GM23338 (cell line): ENCODE measurements at regions not wholly inside any gene's neighbourhood (a gene's known extent, or its start where the extent isn't known, plus 50 kb on each side); places are given as distances from the start of the nearest gene placed in this dataset.

Experiments
- ATAC-seq: fragments of 200-7000 bp; cut with Tn5 transposase; 3 replicates; pipeline ENCODE4 v1.9.1; 2020
- DNase-seq: peaks from one replicate; pipeline ENCODE4 v3.0.0-alpha.2; 2015; ENCODE audit warnings: low spot score
- H2AFZ ChIP-seq: fragments of 200-600 bp; sonication (generic); 2 replicates; pipeline ENCODE4 v1.8.0; 2016; ENCODE audit warnings: antibody characterized with exemption, mild to moderate bottlenecking, moderate library complexity
- H3F3A ChIP-seq: fragments of 200-600 bp; sonication (generic); replicated peaks from 2 replicates; pipeline ENCODE4 v1.8.0; 2017; ENCODE audit warnings: antibody characterized with exemption, mixed run types, low read depth
- H3K27ac ChIP-seq: fragments of 200-600 bp; sonication (generic); 2 replicates; pipeline ENCODE4 v1.6.1; 2016; ENCODE audit warnings: low read depth
- H3K27me3 ChIP-seq: fragments of 200-600 bp; sonication (generic); 2 replicates; pipeline ENCODE4 v1.8.0; 2016; ENCODE audit warnings: mild to moderate bottlenecking, mixed run types, moderate library complexity; ENCODE audit not compliant: insufficient read depth
- H3K36me3 ChIP-seq: fragments of 200-600 bp; sonication (generic); 2 replicates; pipeline ENCODE4 v1.8.0; 2016; ENCODE audit warnings: mild to moderate bottlenecking; ENCODE audit not compliant: insufficient read depth
- H3K4me1 ChIP-seq: fragments of 200-600 bp; sonication (generic); 2 replicates; pipeline ENCODE4 v1.8.0; 2016; ENCODE audit warnings: mild to moderate bottlenecking, moderate library complexity; ENCODE audit not compliant: insufficient read depth
- H3K4me2 ChIP-seq: fragments of 200-600 bp; sonication (generic); 2 replicates; pipeline ENCODE4 v1.7.1; 2017; ENCODE audit warnings: mixed run types
- H3K4me3 ChIP-seq: fragments of 200-600 bp; sonication (generic); 2 replicates; pipeline ENCODE4 v1.6.1; 2016; ENCODE audit warnings: mixed run types
- H3K79me2 ChIP-seq: fragments of 200-600 bp; sonication (generic); replicated peaks from 2 replicates; pipeline ENCODE4 v1.8.0; 2017; ENCODE audit warnings: mild to moderate bottlenecking; ENCODE audit not compliant: insufficient read depth
- H3K9me2 ChIP-seq: fragments of 200-600 bp; sonication (generic); 2 replicates; pipeline ENCODE4 v1.8.0; 2017; ENCODE audit not compliant: insufficient read depth
- H4K20me1 ChIP-seq: fragments of 200-600 bp; sonication (generic); replicated peaks from 2 replicates; pipeline ENCODE4 v1.8.0; 2017; ENCODE audit warnings: mild to moderate bottlenecking; ENCODE audit not compliant: insufficient read depth
- H3K27ac Mint-ChIP-seq: 2 replicates; pipeline ENCODE4 v1.8.0; 2020; ENCODE audit warnings: inconsistent platforms, mild to moderate bottlenecking, moderate library complexity, mixed read lengths
- H3K27me3 Mint-ChIP-seq: 3 replicates; pipeline ENCODE4 v1.8.0; 2022; ENCODE audit warnings: low read depth, mild to moderate bottlenecking, moderate library complexity, mixed read lengths, inconsistent platforms; ENCODE audit not compliant: insufficient read depth, poor library complexity
- H3K36me3 Mint-ChIP-seq: 3 replicates; pipeline ENCODE4 v1.8.0; 2021; ENCODE audit warnings: low read depth, mild to moderate bottlenecking, inconsistent platforms, moderate library complexity, mixed read lengths
- H3K4me1 Mint-ChIP-seq: 3 replicates; pipeline ENCODE4 v1.8.0; 2020; ENCODE audit warnings: mild to moderate bottlenecking, inconsistent platforms, mixed read lengths
- H3K4me3 Mint-ChIP-seq: 3 replicates; pipeline ENCODE4 v1.8.0; 2021; ENCODE audit warnings: moderate library complexity, mild to moderate bottlenecking, inconsistent platforms, mixed read lengths
- H3K9me3 Mint-ChIP-seq: 3 replicates; pipeline ENCODE4 v1.8.0; 2020; ENCODE audit warnings: moderate library complexity, mild to moderate bottlenecking, inconsistent platforms, mixed read lengths
- CREB1 ChIP-seq: fragments of 250-450 bp; sonication (Bioruptor Pico); IDR thresholded peaks from 2 replicates; pipeline ENCODE4 v1.5.0; 2020; ENCODE audit warnings: low read depth, mild to moderate bottlenecking, moderate library complexity
- EZH2 ChIP-seq: fragments of 200-600 bp; sonication (generic); IDR thresholded peaks from one replicate; pipeline ENCODE4 v1.8.0; 2017; ENCODE audit warnings: antibody characterized with exemption, mild to moderate bottlenecking, low read depth; ENCODE audit not compliant: unreplicated experiment
- EZH2phosphoT487 ChIP-seq: fragments of 200-600 bp; sonication (generic); IDR thresholded peaks from one replicate; pipeline ENCODE4 v1.8.1; 2018; ENCODE audit warnings: antibody characterized with exemption; ENCODE audit not compliant: unreplicated experiment
- JUNB ChIP-seq: IDR thresholded peaks from one replicate; pipeline ENCODE4 v1.6.1; 2016; ENCODE audit warnings: antibody characterized with exemption; ENCODE audit not compliant: unreplicated experiment
- STAT1 ChIP-seq: IDR thresholded peaks from one replicate; pipeline ENCODE4 v1.6.1; 2016; ENCODE audit warnings: antibody characterized with exemption; ENCODE audit not compliant: unreplicated experiment
- ZNF114 ChIP-seq: fragments of 250-450 bp; sonication (Bioruptor Pico); IDR thresholded peaks from 2 replicates; pipeline ENCODE4 v1.5.0; 2020; ENCODE audit warnings: mild to moderate bottlenecking, moderate library complexity
- TF ChIP-seq, protein P1 (sequence below): IDR thresholded peaks from one replicate; pipeline ENCODE4 v1.6.1; 2018; ENCODE audit warnings: antibody characterized with exemption; ENCODE audit not compliant: unreplicated experiment
- TF ChIP-seq, protein P2 (sequence below): IDR thresholded peaks from 2 replicates; pipeline ENCODE4 v1.6.1; 2016; ENCODE audit warnings: antibody characterized with exemption

DNA sequence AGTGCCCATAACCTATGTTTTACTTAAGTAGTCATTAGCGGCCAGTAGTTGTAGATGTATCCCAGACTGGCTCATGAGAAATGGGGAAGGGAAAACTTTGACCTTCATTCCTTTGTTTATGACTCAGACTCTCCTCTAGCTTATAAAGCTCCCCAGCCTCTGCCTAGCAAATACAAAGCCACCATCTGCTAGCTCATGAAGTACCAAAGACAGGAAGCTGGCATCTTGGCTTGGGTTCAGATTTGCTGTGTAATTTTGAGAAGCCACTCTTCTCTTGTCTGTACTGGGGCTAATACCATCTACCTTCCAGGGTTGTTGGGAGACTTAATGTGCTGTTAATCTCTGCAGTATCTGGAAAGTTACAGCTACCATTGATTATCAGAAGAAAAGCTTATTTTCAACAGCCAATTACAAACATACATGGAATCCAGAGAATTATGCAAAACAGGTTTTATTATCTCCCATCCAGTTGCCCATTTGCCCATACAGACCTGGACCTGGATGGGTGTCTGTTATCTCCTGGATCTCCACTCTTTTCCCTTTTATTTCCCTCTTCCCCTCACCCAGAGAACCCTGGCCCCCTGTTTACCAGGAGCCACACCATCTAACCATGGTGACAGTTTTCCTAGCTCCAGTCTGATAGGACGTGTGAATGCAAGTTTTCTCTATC is 153.8 kb downstream of the SEMA6D start (continued):
- TF ChIP-seq, protein P1, sequence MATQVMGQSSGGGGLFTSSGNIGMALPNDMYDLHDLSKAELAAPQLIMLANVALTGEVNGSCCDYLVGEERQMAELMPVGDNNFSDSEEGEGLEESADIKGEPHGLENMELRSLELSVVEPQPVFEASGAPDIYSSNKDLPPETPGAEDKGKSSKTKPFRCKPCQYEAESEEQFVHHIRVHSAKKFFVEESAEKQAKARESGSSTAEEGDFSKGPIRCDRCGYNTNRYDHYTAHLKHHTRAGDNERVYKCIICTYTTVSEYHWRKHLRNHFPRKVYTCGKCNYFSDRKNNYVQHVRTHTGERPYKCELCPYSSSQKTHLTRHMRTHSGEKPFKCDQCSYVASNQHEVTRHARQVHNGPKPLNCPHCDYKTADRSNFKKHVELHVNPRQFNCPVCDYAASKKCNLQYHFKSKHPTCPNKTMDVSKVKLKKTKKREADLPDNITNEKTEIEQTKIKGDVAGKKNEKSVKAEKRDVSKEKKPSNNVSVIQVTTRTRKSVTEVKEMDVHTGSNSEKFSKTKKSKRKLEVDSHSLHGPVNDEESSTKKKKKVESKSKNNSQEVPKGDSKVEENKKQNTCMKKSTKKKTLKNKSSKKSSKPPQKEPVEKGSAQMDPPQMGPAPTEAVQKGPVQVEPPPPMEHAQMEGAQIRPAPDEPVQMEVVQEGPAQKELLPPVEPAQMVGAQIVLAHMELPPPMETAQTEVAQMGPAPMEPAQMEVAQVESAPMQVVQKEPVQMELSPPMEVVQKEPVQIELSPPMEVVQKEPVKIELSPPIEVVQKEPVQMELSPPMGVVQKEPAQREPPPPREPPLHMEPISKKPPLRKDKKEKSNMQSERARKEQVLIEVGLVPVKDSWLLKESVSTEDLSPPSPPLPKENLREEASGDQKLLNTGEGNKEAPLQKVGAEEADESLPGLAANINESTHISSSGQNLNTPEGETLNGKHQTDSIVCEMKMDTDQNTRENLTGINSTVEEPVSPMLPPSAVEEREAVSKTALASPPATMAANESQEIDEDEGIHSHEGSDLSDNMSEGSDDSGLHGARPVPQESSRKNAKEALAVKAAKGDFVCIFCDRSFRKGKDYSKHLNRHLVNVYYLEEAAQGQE = no peak
- TF ChIP-seq STAT1 = no peak
- TF ChIP-seq ZNF114 (CRISPR knock-in tag) = no peak
- no peak for TF ChIP-seq JUNB
- TF ChIP-seq CREB1 (CRISPR knock-in tag) = no peak
- TF ChIP-seq, protein P2, sequence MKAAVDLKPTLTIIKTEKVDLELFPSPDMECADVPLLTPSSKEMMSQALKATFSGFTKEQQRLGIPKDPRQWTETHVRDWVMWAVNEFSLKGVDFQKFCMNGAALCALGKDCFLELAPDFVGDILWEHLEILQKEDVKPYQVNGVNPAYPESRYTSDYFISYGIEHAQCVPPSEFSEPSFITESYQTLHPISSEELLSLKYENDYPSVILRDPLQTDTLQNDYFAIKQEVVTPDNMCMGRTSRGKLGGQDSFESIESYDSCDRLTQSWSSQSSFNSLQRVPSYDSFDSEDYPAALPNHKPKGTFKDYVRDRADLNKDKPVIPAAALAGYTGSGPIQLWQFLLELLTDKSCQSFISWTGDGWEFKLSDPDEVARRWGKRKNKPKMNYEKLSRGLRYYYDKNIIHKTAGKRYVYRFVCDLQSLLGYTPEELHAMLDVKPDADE = no peak
- TF ChIP-seq EZH2phosphoT487 = no peak
- TF ChIP-seq EZH2 = no peak

GRCh38 chr15:47872208-47872607 is 154.9 kb downstream of the SEMA6D start:
- no peaks in the 10 kb centered on the region for H4K20me1 ChIP-seq
- H3K36me3 ChIP-seq = no peaks in the 10 kb centered on the region
- no peak overlapping the region for H3K4me3 ChIP-seq
- peaks cover 3% of the 10 kb centered on the region; the same call in 1 of the 2 replicates for H3K9me2 ChIP-seq
- H3K27me3 Mint-ChIP-seq = no peaks in the 10 kb centered on the region
- no peak overlapping the region for H3K27ac Mint-ChIP-seq
- DNase-seq (no peak), ATAC-seq (no peak)
- H3K4me3 Mint-ChIP-seq = no peak overlapping the region
- peaks cover 5% of the 10 kb centered on the region; the same call in 1 of the 3 replicates for H3K4me1 Mint-ChIP-seq
- H3F3A ChIP-seq = no peaks in the 10 kb centered on the region
- H3K27ac ChIP-seq = no peak overlapping the region
- peaks cover 5% of the 10 kb centered on the region for H3K9me3 Mint-ChIP-seq
- no peaks in the 10 kb centered on the region for H3K27me3 ChIP-seq
- no peaks in the 10 kb centered on the region for H3K79me2 ChIP-seq
- H3K4me1 ChIP-seq = no peaks in the 10 kb centered on the region
- no peak overlapping the region for H2AFZ ChIP-seq
- H3K36me3 Mint-ChIP-seq = no peaks in the 10 kb centered on the region
- H3K4me2 ChIP-seq = no peak overlapping the region
- TF ChIP-seq ZNF114 (CRISPR knock-in tag) = no peak
- TF ChIP-seq, protein P1 = no peak
- no peak for TF ChIP-seq EZH2
- TF ChIP-seq JUNB = no peak
- TF ChIP-seq EZH2phosphoT487 = no peak
- TF ChIP-seq STAT1 = no peak
- TF ChIP-seq CREB1 (CRISPR knock-in tag) = no peak
